ENCODE measurements at regions not wholly inside any gene's neighbourhood (a gene's known extent, or its start where the extent isn't known, plus 50 kb on each side); places are given as distances from the start of the nearest gene placed in this dataset.
"Not testable (repeated sequence)": the region's sequence is repeated elsewhere in the genome, so short reads cannot be mapped to it uniquely, and the experiment has no call there.

- DNase-seq: no peak
Measured at GRCh38 chr5:57069115-57069835, 104.6 kb upstream of the GPBP1 start.

GRCh38 chr5:57072218-57072892, 101.5 kb upstream of the GPBP1 start:
- DNase-seq: no peak

GRCh38 chr5:57082441-57083067, 91.3 kb upstream of the GPBP1 start:
- no peak for DNase-seq

DNA sequence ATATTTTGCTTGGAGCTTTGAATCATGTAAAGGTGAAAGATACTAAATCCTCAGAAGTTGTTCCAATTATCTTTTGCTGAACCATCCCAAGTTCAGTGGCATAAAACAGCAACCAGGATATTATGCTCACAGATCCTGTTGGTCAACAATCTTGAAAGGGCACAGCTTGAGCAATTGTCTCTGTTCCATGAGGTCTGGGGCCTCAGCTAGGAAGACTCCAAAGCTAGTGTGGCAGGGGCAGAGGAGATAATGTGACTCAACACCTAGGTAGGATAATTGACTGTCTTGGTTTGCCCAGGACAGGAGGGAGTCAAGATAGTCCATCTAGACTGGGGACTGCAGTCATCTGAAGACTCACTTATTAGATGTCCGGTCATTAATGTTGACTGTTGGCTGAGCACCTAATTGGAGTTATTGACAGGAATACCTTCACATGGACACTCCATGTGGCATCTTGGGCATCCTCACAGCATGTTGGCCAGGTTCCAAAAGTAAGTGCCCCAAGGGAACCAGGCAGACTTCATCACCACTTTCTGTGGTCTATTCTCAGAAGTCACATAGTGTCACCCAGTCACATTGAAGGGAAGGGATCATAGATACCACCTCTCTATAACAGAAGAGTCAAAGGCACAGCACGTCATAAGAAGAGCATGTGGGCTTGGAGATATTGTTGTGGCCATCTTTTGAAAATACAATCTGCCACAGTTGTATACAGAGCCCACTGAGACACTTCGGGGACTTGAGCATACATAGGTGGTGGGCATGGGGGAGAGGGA, 88.4 kb upstream of the GPBP1 start:
- DNase-seq: no peak

GRCh38 chr5:57087947-57088346, 85.9 kb upstream of the GPBP1 start:
- not testable (repeated sequence) for DNase-seq

- no peak for DNase-seq
Measured at GRCh38 chr5:57094753-57095683, 78.8 kb upstream of the GPBP1 start.

- DNase-seq: no peak
Measured at GRCh38 chr5:57097526-57097925, 76.3 kb upstream of the GPBP1 start.

- no peak for DNase-seq
Measured at GRCh38 chr5:57102189-57102904, 71.5 kb upstream of the GPBP1 start.

GRCh38 chr5:57102905-57103255, 71.0 kb upstream of the GPBP1 start:
- no peak for DNase-seq

- no peak for DNase-seq
Measured at GRCh38 chr5:57103317-57103907, 70.4 kb upstream of the GPBP1 start.

- DNase-seq: no peak
Measured at GRCh38 chr5:57106661-57107060, 67.2 kb upstream of the GPBP1 start.

GRCh38 chr5:57111993-57112392, 61.9 kb upstream of the GPBP1 start:
- no peak for DNase-seq

GRCh38 chr5:57113481-57113880, 60.4 kb upstream of the GPBP1 start:
- DNase-seq: no peak

- DNase-seq: peak; percentile 81
Measured at GRCh38 chr5:57117596-57117995, 56.3 kb upstream of the GPBP1 start.

GRCh38 chr5:57119031-57119430, 54.8 kb upstream of the GPBP1 start:
- DNase-seq: no peak

DNA sequence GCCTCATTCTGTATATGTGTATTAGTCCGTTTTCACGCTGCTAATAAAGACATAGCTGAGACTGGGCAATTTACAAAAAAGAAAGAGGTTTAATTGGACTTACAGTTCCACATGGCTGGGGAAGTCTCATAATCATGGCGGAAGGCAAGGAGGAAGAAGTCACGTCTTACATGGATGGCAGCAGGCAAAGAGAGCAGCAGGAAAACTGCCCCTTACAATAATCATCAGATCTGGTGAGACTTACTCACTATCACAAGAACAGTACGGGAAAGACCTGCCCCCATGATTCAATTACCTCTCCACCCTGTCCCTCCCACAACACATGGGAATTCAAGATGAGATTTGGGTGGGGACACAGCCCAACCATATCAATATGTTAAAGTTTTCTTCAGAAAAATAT, 49.8 kb upstream of the GPBP1 start:
- DNase-seq: no peak
